IPS-18a (cell line): ENCODE measurements at regions not wholly inside any gene's neighbourhood (a gene's known extent, or its start where the extent isn't known, plus 50 kb on each side); places are given as distances from the start of the nearest gene placed in this dataset.
"Not testable (repeated sequence)": the region's sequence is repeated elsewhere in the genome, so short reads cannot be mapped to it uniquely, and the experiment has no call there.

ENCODE experiments used
- H3K27ac ChIP-seq: one replicate; pipeline ENCODE4 v1.5.1; 2013; ENCODE audit warnings: low read length
- H3K27me3 ChIP-seq: one replicate; pipeline ENCODE4 v1.6.1; 2013; ENCODE audit warnings: mild to moderate bottlenecking, low read length; ENCODE audit not compliant: control insufficient read depth, insufficient read depth
- H3K36me3 ChIP-seq: one replicate; pipeline ENCODE4 v1.6.1; 2013; ENCODE audit warnings: low read depth, low read length; ENCODE audit not compliant: control insufficient read depth
- H3K4me1 ChIP-seq: one replicate; pipeline ENCODE4 v1.6.1; 2013; ENCODE audit warnings: low read depth, low read length; ENCODE audit not compliant: control insufficient read depth
- H3K4me3 ChIP-seq: one replicate; pipeline ENCODE4 v1.5.1; 2013; ENCODE audit warnings: low read length
- H3K9ac ChIP-seq: one replicate; pipeline ENCODE4 v1.6.1; 2013; ENCODE audit warnings: mild to moderate bottlenecking, low read length, moderate library complexity
- H3K9me3 ChIP-seq: one replicate; pipeline ENCODE4 v1.6.1; 2013; ENCODE audit warnings: low read depth, low read length; ENCODE audit not compliant: control insufficient read depth

DNA sequence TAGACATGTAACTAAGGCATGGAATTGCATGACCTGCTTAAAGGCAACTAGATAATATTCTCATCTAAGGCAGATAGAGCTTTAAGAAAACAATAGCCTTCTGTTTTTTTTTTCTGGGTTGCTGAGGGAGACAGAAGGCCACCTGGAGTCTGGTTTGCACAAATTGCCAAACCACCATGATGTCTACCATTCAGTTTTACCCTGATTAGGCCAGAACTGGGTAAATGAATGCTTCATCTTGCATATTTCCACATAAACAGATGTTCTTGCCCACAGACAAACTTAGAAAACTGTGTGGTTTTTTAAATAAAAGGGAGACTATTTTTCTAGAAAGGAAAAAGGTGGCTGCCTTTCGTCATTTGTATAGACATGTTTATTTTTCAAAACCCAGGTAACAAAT, 278.7 kb upstream of the PRICKLE1 start:
- Histone ChIP-seq H3K27me3 (no peaks in the 10 kb centered on the region), H3K36me3 (no peaks in the 10 kb centered on the region), H3K4me1 (no peaks in the 10 kb centered on the region), H3K9me3 (no peaks in the 10 kb centered on the region), H3K27ac (no peak overlapping the region), H3K4me3 (no peak overlapping the region), H3K9ac (no peak overlapping the region)

GRCh38 chr12:42865282-42865681, 275.7 kb upstream of the PRICKLE1 start:
- H3K9me3 ChIP-seq, result no peaks in the 10 kb centered on the region
- no peaks in the 10 kb centered on the region for H3K36me3 ChIP-seq
- H3K9ac ChIP-seq, result no peak overlapping the region
- no peak overlapping the region for H3K4me3 ChIP-seq
- no peak overlapping the region for H3K27ac ChIP-seq
- no peaks in the 10 kb centered on the region for H3K4me1 ChIP-seq
- no peaks in the 10 kb centered on the region for H3K27me3 ChIP-seq

GRCh38 chr12:42862055-42862454, 272.5 kb upstream of the PRICKLE1 start:
- H3K4me1 ChIP-seq, result no peaks in the 10 kb centered on the region
- no peak overlapping the region for H3K27ac ChIP-seq
- no peaks in the 10 kb centered on the region for H3K36me3 ChIP-seq
- no peak overlapping the region for H3K4me3 ChIP-seq
- H3K27me3 ChIP-seq, result no peaks in the 10 kb centered on the region
- no peak overlapping the region for H3K9ac ChIP-seq
- no peaks in the 10 kb centered on the region for H3K9me3 ChIP-seq

GRCh38 chr12:42860331-42860730, 270.8 kb upstream of the PRICKLE1 start:
- not testable (repeated sequence) for H3K9me3 ChIP-seq, H3K27ac ChIP-seq, H3K4me3 ChIP-seq, H3K4me1 ChIP-seq, H3K9ac ChIP-seq, H3K27me3 ChIP-seq, H3K36me3 ChIP-seq

DNA sequence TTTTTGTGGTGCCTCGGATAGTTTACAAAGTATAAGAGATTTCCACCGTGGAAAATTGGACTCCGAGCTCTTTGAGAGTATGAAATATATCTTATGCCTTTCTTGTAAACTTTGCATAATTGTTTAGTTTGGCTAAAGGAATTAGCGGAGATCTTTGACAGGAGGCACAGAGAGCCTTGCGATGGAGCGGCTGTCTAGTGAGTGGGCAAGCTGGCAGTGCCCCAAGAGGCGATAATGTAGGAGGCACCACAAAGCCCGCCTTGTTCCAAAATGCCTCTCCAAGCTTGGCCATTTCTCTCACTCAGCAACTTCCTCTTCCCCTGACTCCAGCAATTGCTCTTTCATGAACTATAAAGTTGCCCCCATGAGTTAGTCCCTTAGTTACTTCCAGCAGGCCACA, 270.1 kb upstream of the PRICKLE1 start:
- Histone ChIP-seq H3K9me3 (no peaks in the 10 kb centered on the region), H3K36me3 (no peaks in the 10 kb centered on the region), H3K9ac (no peak overlapping the region), H3K27me3 (no peaks in the 10 kb centered on the region), H3K27ac (no peak overlapping the region), H3K4me1 (no peaks in the 10 kb centered on the region), H3K4me3 (no peak overlapping the region)

DNA sequence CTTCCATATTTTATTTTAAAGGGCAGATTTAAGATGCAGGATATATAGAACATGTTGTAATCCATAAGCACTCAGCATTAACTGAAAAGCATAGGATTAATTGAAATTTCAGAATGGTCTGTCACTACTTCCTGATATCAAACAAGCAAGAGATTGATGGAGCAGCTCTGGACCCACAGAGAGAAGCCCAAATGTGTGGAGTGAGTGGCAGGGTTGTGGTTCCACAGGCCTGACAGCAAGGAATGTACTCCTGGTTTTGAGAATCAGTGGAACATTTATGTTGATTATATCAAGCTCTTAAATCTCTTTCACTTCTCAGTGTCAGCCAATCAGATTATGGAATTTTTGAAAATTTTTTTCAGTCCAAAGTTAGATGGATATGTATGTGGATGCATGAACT, 267.6 kb upstream of the PRICKLE1 start:
- no peaks in the 10 kb centered on the region for H3K9me3 ChIP-seq
- no peak overlapping the region for H3K4me3 ChIP-seq
- H3K9ac ChIP-seq, result no peak overlapping the region
- no peak overlapping the region for H3K27ac ChIP-seq
- no peaks in the 10 kb centered on the region for H3K36me3 ChIP-seq
- H3K27me3 ChIP-seq, result no peaks in the 10 kb centered on the region
- no peaks in the 10 kb centered on the region for H3K4me1 ChIP-seq

GRCh38 chr12:42855362-42855950, 265.9 kb upstream of the PRICKLE1 start:
- no peaks in the 10 kb centered on the region for H3K4me1 ChIP-seq
- no peak overlapping the region for H3K4me3 ChIP-seq
- no peak overlapping the region for H3K27ac ChIP-seq
- no peaks in the 10 kb centered on the region for H3K36me3 ChIP-seq
- H3K27me3 ChIP-seq, result no peaks in the 10 kb centered on the region
- no peak overlapping the region for H3K9ac ChIP-seq
- no peaks in the 10 kb centered on the region for H3K9me3 ChIP-seq

DNA sequence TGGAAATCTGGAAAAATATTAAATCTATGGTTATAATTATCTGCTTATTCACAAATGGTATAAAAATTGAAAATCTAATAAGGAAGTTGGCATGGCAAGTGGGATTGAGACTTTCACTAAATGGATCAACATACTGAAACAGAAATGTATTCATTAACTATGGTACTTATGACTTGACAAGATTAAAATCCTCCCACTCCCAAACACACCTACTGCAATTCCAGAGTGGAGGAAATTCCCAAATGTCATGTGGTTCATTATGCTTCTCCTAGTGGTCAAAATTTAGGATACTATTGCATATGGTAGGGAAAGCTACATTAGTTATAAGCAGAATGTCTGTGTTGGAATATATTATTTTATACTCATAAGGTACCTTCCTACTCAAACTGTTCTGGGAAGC, 265.3 kb upstream of the PRICKLE1 start:
- Histone ChIP-seq H3K4me1 (no peaks in the 10 kb centered on the region), H3K9ac (no peak overlapping the region), H3K9me3 (no peaks in the 10 kb centered on the region), H3K27ac (no peak overlapping the region), H3K36me3 (no peaks in the 10 kb centered on the region), H3K4me3 (no peak overlapping the region), H3K27me3 (no peaks in the 10 kb centered on the region)

DNA sequence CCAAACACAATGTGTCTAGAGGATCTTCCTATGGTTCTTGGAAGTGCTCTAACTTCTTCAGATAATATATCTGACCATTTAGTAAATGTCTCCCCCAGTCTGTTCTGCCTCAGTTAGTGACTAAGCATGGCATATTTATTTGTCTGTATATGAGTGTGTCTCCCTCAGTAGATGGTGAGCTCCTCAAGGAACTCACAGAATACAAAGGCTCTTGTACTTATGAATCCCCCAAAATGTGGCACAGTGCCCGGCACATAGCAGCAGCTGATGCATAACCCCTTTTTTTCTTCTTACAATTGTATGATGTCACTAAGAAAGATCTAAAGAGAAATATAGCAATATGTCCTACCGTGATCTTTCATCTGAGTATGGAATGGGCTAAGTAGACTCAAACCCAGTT, 264.7 kb upstream of the PRICKLE1 start:
- no peaks in the 10 kb centered on the region for H3K9me3 ChIP-seq
- no peak overlapping the region for H3K4me3 ChIP-seq
- H3K36me3 ChIP-seq, result no peaks in the 10 kb centered on the region
- no peak overlapping the region for H3K27ac ChIP-seq
- no peaks in the 10 kb centered on the region for H3K27me3 ChIP-seq
- H3K4me1 ChIP-seq, result no peaks in the 10 kb centered on the region
- no peak overlapping the region for H3K9ac ChIP-seq

DNA sequence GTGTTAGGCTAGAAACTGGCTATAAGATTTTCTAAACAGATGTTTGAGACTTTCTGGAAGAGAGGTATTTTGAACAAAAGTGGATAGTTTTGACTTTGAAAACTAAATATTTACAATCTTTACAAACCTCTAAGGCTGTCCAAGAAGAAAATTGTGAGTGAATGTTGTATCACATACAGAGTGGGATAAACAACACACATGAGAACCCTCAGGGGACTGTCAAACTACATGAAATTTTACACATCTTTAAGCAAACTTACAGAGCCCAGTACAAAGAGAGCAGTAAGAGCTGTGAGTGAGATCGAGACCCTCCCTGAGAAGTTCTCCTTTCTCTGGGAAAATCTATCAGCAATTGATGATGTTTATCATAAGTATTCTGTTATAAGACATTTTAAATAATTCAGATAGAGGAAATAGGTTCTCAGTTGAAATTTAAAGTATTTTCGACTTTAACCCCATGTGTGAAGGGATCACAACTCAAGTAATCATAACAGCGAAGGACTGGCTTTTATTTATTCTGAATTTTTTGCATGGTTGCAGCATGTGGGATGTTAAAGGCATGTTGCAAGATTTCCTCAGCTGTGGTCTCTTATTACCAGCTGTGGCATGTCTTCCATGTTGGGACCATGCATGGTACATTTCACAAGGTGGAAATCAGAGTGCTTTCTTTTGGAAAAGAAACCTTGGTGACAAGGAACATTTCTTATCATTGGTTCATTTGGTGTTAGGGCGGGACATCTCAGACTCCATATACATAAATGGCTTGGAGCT, 264.0 kb upstream of the PRICKLE1 start:
- Histone ChIP-seq H3K27me3 (no peaks in the 10 kb centered on the region), H3K36me3 (no peaks in the 10 kb centered on the region), H3K9ac (no peak overlapping the region), H3K4me1 (no peaks in the 10 kb centered on the region), H3K27ac (no peak overlapping the region), H3K9me3 (no peaks in the 10 kb centered on the region), H3K4me3 (no peak overlapping the region)

DNA sequence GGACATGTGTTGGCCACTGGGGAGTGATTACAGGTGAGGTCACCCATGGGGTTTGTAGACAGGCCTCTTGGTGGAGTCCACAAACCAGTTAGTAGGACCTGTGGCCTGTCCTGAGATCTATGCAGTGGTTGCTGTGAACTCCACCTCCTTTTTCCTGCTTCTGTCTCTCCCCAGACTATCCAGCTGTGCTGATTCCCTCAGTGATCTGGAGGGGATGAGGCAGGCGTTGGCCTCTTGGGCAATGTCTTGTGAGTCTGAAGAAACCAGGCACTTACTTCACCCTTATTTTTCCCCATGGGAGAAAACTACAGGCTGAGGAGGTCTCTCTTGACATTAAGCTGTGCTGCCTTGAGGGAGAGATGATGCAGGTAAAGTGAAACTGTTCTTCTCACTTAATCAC, 257.2 kb upstream of the PRICKLE1 start:
- Histone ChIP-seq H3K27ac (no peak overlapping the region), H3K27me3 (no peaks in the 10 kb centered on the region), H3K4me1 (no peaks in the 10 kb centered on the region), H3K36me3 (no peaks in the 10 kb centered on the region), H3K9me3 (no peaks in the 10 kb centered on the region), H3K4me3 (no peak overlapping the region), H3K9ac (no peak overlapping the region)

DNA sequence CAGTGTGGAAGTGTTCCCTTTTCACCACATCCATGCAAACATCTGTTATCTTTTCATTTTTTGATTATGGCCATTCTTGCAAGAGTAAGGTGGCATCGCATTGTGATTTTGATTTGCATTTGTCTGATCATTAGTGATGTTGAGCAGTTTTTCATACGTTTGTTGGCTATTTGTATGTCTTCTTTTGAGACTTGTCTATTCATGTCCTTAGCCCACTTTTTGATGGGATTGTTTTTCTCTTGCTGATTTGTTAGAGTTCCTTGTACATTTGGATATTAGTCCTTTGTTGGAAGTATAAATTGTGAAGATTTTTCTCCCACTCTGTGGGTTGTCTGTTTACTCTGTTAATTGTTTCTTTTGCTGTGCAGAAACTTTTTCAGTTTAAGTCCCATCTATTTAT, 244.5 kb upstream of the PRICKLE1 start:
- Histone ChIP-seq H3K36me3 (no peaks in the 10 kb centered on the region), H3K4me3 (no peak overlapping the region), H3K9me3 (no peaks in the 10 kb centered on the region), H3K4me1 (no peaks in the 10 kb centered on the region), H3K27ac (no peak overlapping the region), H3K27me3 (no peaks in the 10 kb centered on the region), H3K9ac (no peak overlapping the region)
